DLD1 (cell line): ENCODE measurements at regions not wholly inside any gene's neighbourhood (a gene's known extent, or its start where the extent isn't known, plus 50 kb on each side); places are given as distances from the start of the nearest gene placed in this dataset.
"Not testable (repeated sequence)": the region's sequence is repeated elsewhere in the genome, so short reads cannot be mapped to it uniquely, and the experiment has no call there.

Source experiments
- in situ Hi-C: cut with HindIII; loops from 2 replicates; pipeline ENCODE4 v1.10.0; 2017; ENCODE audit warnings: low sequenced_read_pairs

- in situ Hi-C loops, result no loop called here
Measured at GRCh38 chr2:176781570-176782217, 430.9 kb upstream of the HNRNPA3 start.

- in situ Hi-C loops, result no loop called here
Measured at GRCh38 chr2:176784633-176785200, 427.9 kb upstream of the HNRNPA3 start.

GRCh38 chr2:176789751-176790150 is 422.8 kb upstream of the HNRNPA3 start:
- in situ Hi-C loops, result no loop called here

- in situ Hi-C loops, result no loop called here
Measured at GRCh38 chr2:176790468-176790867, 422.1 kb upstream of the HNRNPA3 start.

- in situ Hi-C loops, result no loop called here
Measured at GRCh38 chr2:176793792-176794191, 418.8 kb upstream of the HNRNPA3 start.

- in situ Hi-C loops, result no loop called here
Measured at GRCh38 chr2:176794392-176794791, 418.2 kb upstream of the HNRNPA3 start.

GRCh38 chr2:176795823-176796222 is 416.8 kb upstream of the HNRNPA3 start:
- in situ Hi-C loops, result no loop called here

GRCh38 chr2:176796677-176797076 is 415.9 kb upstream of the HNRNPA3 start:
- in situ Hi-C loops, result not testable (repeated sequence)

GRCh38 chr2:176804392-176804791 is 408.2 kb upstream of the HNRNPA3 start:
- in situ Hi-C loops, result no loop called here

- in situ Hi-C loops, result no loop called here
Measured at GRCh38 chr2:176805345-176805744, 407.2 kb upstream of the HNRNPA3 start.

GRCh38 chr2:176812246-176812775 is 400.3 kb upstream of the HNRNPA3 start:
- in situ Hi-C loops, result no loop called here

GRCh38 chr2:176813156-176813555 is 399.4 kb upstream of the HNRNPA3 start:
- in situ Hi-C loops, result no loop called here

GRCh38 chr2:176813621-176814049 is 399.0 kb upstream of the HNRNPA3 start:
- in situ Hi-C loops, result no loop called here

- in situ Hi-C loops, result no loop called here
Measured at GRCh38 chr2:176814274-176814673, 398.3 kb upstream of the HNRNPA3 start.

GRCh38 chr2:176814740-176815367 is 397.7 kb upstream of the HNRNPA3 start:
- in situ Hi-C loops, result no loop called here

GRCh38 chr2:176817061-176817565 is 395.5 kb upstream of the HNRNPA3 start:
- in situ Hi-C loops, result no loop called here

- in situ Hi-C loops, result no loop called here
Measured at GRCh38 chr2:176818076-176818475, 394.5 kb upstream of the HNRNPA3 start.

- in situ Hi-C loops, result no loop called here
Measured at GRCh38 chr2:176818617-176819016, 394.0 kb upstream of the HNRNPA3 start.

- in situ Hi-C loops, result no loop called here
Measured at GRCh38 chr2:176819306-176819705, 393.3 kb upstream of the HNRNPA3 start.

GRCh38 chr2:176820371-176820932 is 392.1 kb upstream of the HNRNPA3 start:
- in situ Hi-C loops, result no loop called here

GRCh38 chr2:176821350-176821749 is 391.2 kb upstream of the HNRNPA3 start:
- in situ Hi-C loops, result no loop called here

GRCh38 chr2:176822060-176822459 is 390.5 kb upstream of the HNRNPA3 start:
- in situ Hi-C loops, result no loop called here
